ENCODE measurements at regions not wholly inside any gene's neighbourhood (a gene's known extent, or its start where the extent isn't known, plus 50 kb on each side); places are given as distances from the start of the nearest gene placed in this dataset.

DNA sequence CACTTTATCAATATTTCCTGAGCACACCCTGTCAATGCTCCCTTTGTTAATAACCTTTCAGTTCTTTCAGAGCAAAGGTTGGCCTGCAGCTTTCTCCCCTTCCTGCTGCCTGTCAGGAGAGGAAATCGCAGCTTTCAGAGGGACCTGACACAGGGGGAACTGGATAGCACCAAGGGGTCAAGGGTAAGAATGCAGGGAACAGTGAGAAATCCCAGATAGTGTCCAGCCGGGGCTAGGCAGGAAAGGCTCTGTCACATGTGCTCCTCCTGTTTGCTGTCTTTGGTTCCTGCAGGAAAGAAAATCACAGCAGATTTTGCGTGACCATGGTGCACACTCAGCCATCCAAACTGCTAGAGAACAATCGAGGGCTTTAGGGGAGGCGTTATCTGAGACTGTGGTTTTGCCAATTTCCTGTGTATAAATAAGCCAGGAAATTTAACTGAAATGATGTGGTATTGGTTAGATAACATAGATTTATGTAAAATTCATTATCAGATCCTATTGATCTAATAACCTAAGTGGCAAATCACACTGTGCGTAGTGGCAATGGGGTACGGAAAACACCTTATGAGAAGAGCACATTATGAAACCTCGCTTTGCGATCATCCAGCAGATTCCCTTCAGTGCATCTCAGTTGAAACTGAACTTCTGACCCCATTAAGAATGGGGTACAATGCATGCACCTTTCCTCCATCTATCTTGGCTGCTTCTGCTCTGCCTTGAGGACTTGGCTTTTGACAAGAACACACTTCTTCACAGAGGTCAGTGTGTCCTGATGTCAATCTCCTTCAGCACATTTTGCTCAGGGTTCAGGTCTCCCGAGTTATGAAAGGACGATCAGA lies 178.0 kb downstream of the ICOS start:
- DNase-seq (ENCODE audit: extremely low read depth, low read depth) = no peak
- TF ChIP-seq, protein P1, sequence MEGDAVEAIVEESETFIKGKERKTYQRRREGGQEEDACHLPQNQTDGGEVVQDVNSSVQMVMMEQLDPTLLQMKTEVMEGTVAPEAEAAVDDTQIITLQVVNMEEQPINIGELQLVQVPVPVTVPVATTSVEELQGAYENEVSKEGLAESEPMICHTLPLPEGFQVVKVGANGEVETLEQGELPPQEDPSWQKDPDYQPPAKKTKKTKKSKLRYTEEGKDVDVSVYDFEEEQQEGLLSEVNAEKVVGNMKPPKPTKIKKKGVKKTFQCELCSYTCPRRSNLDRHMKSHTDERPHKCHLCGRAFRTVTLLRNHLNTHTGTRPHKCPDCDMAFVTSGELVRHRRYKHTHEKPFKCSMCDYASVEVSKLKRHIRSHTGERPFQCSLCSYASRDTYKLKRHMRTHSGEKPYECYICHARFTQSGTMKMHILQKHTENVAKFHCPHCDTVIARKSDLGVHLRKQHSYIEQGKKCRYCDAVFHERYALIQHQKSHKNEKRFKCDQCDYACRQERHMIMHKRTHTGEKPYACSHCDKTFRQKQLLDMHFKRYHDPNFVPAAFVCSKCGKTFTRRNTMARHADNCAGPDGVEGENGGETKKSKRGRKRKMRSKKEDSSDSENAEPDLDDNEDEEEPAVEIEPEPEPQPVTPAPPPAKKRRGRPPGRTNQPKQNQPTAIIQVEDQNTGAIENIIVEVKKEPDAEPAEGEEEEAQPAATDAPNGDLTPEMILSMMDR (IDR thresholded peaks at IDR 0.05; ENCODE audit: low read depth, low read length) = no peak

DNA sequence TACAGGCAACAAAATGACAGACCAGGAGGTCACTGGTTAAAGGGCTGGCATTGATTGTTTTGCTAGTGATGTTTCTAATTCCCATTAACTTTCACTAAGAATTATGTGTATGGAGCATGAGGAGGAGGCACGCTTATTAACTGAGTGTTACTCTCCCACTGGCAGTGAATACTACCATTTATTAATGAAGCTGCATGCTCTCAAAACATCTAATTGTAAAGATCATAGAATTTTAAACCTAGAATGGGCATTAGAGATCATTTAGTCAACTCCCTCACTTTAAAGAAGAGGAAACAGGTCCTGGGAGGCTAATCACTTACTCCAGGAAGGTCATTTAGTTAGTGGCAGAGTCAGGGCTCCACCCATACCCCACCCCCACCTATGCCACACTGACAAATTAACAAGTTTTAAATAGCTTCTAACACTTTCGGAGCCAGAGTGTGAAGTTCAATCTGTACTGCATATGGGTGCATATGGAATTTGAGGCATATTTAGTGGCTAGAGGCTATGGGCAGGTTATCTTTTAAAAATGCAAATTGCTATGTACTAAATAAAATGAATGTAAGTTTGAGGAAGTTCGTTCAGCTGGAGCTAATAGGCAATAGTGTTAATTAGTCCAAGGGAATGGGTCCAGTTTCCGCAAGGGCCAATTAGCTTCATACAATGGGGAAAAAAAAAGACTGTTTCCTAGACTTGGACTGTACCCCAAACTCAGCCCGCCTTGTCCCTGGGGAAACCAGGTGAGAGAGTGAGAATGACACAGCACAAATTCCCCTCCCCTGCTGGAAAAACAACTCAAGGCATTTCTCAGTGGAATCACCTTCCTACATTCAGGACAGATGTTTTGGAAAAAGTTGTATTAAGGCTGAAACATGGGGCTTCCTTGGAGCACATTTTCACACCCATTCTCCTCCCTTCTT lies 178.8 kb downstream of the ICOS start:
- TF ChIP-seq, protein P1 (IDR thresholded peaks at IDR 0.05; ENCODE audit: low read depth, low read length) = no peak
- no peak for DNase-seq (ENCODE audit: extremely low read depth, low read depth)

GRCh38 chr2:204116159-204116792 lies 179.7 kb downstream of the ICOS start:
- TF ChIP-seq, protein P1 (IDR thresholded peaks at IDR 0.05; ENCODE audit: low read depth, low read length) = no peak

DNA sequence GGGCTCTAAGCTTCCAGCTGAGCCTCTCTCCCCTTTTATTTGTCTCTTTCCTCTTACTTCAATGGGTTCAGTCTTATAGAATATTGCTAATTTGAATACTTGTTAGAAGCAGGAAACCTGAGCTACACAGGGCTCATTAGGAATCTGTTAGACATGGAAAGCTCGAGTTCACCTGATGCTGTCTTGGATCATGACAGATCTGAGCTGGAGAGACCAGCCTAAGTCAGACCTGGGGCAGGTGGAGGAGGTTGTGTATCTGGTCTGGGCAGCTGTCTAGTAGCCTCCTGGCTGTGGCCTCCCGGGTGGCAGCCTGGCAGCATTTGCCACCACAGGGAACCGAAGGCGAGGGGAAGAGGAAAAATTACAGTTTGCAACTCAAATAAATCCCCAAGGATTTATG lies 185.9 kb downstream of the ICOS start:
- TF ChIP-seq, protein P1 (IDR thresholded peaks at IDR 0.05; ENCODE audit: low read depth, low read length) = no peak
- DNase-seq (ENCODE audit: extremely low read depth, low read depth) = no peak

More at GRCh38 chr2:204116159-204116792, 179.7 kb downstream of the ICOS start:
- no peak for DNase-seq (ENCODE audit: extremely low read depth, low read depth)

- TF ChIP-seq, protein P1 (IDR thresholded peaks at IDR 0.05; ENCODE audit: low read depth, low read length) = no peak
- no peak for DNase-seq (ENCODE audit: extremely low read depth, low read depth)
Observed at GRCh38 chr2:204124140-204124750, 187.7 kb downstream of the ICOS start.

- no peak for DNase-seq (ENCODE audit: extremely low read depth, low read depth)
- TF ChIP-seq, protein P1 (IDR thresholded peaks at IDR 0.05; ENCODE audit: low read depth, low read length) = no peak
Observed at GRCh38 chr2:204126705-204127104, 190.1 kb downstream of the ICOS start.

All from AG09319 (cell line).